ENCODE measurements at regions not wholly inside any gene's neighbourhood (a gene's known extent, or its start where the extent isn't known, plus 50 kb on each side); places are given as distances from the start of the nearest gene placed in this dataset.

GRCh38 chrX:40484408-40485091 lies 96.2 kb upstream of the ATP6AP2 start:
- no peak for DNase-seq

- no peak for DNase-seq
Measured at GRCh38 chrX:40483502-40483901, 97.3 kb upstream of the ATP6AP2 start.

GRCh38 chrX:40479777-40480318 lies 100.9 kb upstream of the ATP6AP2 start:
- DNase-seq, result no peak

GRCh38 chrX:40478474-40479065 lies 102.2 kb upstream of the ATP6AP2 start:
- no peak for DNase-seq

- no peak for DNase-seq
Measured at GRCh38 chrX:40476958-40477357, 103.8 kb upstream of the ATP6AP2 start.

GRCh38 chrX:40474645-40475044 lies 106.1 kb upstream of the ATP6AP2 start:
- DNase-seq, result no peak

- DNase-seq, result no peak
Measured at GRCh38 chrX:40474205-40474626, 106.6 kb upstream of the ATP6AP2 start.

GRCh38 chrX:40473460-40474204 lies 107.1 kb upstream of the ATP6AP2 start:
- no peak for DNase-seq

- DNase-seq, result peak; percentile 89
Measured at GRCh38 chrX:40471965-40472648, 108.7 kb upstream of the ATP6AP2 start.

- no peak for DNase-seq
Measured at GRCh38 chrX:40470830-40471429, 109.8 kb upstream of the ATP6AP2 start.

GRCh38 chrX:40469316-40469715 lies 111.5 kb upstream of the ATP6AP2 start:
- DNase-seq, result no peak

GRCh38 chrX:40468033-40468846 lies 112.5 kb upstream of the ATP6AP2 start:
- DNase-seq, result peak; percentile 45

GRCh38 chrX:40467454-40467853 lies 113.3 kb upstream of the ATP6AP2 start:
- DNase-seq, result no peak

GRCh38 chrX:40465735-40466551 lies 114.8 kb upstream of the ATP6AP2 start:
- no peak for DNase-seq

- DNase-seq, result no peak
Measured at GRCh38 chrX:40462795-40463194, 118.0 kb upstream of the ATP6AP2 start.

GRCh38 chrX:40460926-40461325 lies 119.8 kb upstream of the ATP6AP2 start:
- DNase-seq, result no peak

- no peak for DNase-seq
Measured at GRCh38 chrX:40459571-40460158, 121.1 kb upstream of the ATP6AP2 start.

- no peak for DNase-seq
Measured at GRCh38 chrX:40457406-40457805, 123.4 kb upstream of the ATP6AP2 start.

- DNase-seq, result no peak
Measured at GRCh38 chrX:40452031-40452430, 128.7 kb upstream of the ATP6AP2 start.

GRCh38 chrX:40449956-40450706 lies 130.6 kb upstream of the ATP6AP2 start:
- DNase-seq, result no peak
